22Rv1 (cell line): ENCODE measurements at regions not wholly inside any gene's neighbourhood (a gene's known extent, or its start where the extent isn't known, plus 50 kb on each side); places are given as distances from the start of the nearest gene placed in this dataset.

Source experiments
- CTCF ChIP-seq: fragments of 450-650 bp; IDR thresholded peaks from 2 replicates; pipeline ENCODE4 v1.5.1; 2017; ENCODE audit warnings: mild to moderate bottlenecking
- ZFX ChIP-seq: fragments of 450-650 bp; IDR thresholded peaks from 2 replicates; pipeline ENCODE4 v1.6.1; 2017; ENCODE audit warnings: antibody characterized with exemption, borderline replicate concordance

GRCh38 chr7:67523713-67524112, 527.1 kb downstream of the TYW1 start:
- TF ChIP-seq CTCF (no peak), ZFX (no peak)
